ENCODE measurements at regions not wholly inside any gene's neighbourhood (a gene's known extent, or its start where the extent isn't known, plus 50 kb on each side); places are given as distances from the start of the nearest gene placed in this dataset.

DNA sequence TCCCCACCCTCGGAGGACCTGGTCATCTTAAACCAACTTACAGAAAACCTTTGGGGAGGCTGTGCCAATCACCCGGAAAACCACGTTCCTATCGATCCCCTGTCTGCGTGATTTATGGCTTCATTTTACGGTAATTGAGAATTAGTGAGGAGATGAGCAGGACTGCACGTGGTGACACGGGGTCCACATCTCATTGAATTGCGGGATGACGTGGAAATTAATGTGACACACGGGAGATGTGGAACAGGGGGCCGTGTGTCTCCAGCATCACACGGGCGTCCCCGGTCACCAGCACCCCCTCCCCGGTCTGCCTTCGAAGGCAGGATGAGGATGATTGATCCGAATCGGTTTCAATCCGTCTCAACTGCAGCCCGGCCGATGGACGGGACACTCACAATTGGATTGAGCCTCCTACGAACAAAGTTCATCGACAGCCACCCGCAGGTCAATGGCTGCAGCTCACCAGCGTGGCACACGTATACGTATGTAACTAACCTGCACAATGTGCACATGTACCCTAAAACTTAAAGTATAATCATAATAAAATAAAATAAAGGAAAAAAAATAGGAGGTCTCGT is 160.3 kb downstream of the SHOX start:
- H3K27me3 ChIP-seq = no peaks in the 10 kb centered on the region
- DNase-seq = peak in 1 of 3 donors; percentile 24
- 21% methylated on average over 28 of the region's 30 CpGs for WGBS (ENCODE audit: insufficient coverage, low coverage, low lambda C conversion rate, missing lambda C conversion rate)

GRCh38 chrX:790041-790506 is 159.5 kb downstream of the SHOX start:
- DNase-seq (peak in 1 of 3 donors; percentile 12), ATAC-seq (no peak)
- Histone ChIP-seq H3K27me3 (no peaks in the 10 kb centered on the region), H3K9me3 (no peaks in the 10 kb centered on the region), H3K4me1 (no peaks in the 10 kb centered on the region), H3K27ac (no peak overlapping the region), H3K4me3 (no peak overlapping the region), H3K36me3 (no peaks in the 10 kb centered on the region)
- WGBS (ENCODE audit: insufficient coverage, low coverage, low lambda C conversion rate, missing lambda C conversion rate) = 7% methylated on average over 9 of the region's 18 CpGs
- TF ChIP-seq POLR2A (IDR thresholded peaks at IDR 0.05) = no peak
- no peak for TF ChIP-seq CTCF (IDR thresholded peaks at IDR 0.05)
- intact Hi-C loops (cut with DNase I) = no loop called here

More for the DNA sequence above, 160.3 kb downstream of the SHOX start:
- Histone ChIP-seq H3K36me3 (no peaks in the 10 kb centered on the region), H3K4me1 (no peaks in the 10 kb centered on the region), H3K4me3 (no peak overlapping the region), H3K9me3 (no peaks in the 10 kb centered on the region), H3K27ac (no peak overlapping the region)
- intact Hi-C loops (cut with DNase I) = no loop called here
- TF ChIP-seq CTCF (IDR thresholded peaks at IDR 0.05) = no peak
- TF ChIP-seq POLR2A (IDR thresholded peaks at IDR 0.05) = no peak
- no peak for ATAC-seq

- no peak overlapping the region for H3K4me3 ChIP-seq
- intact Hi-C loops (cut with DNase I) = no loop called here
- ATAC-seq (no peak), DNase-seq (peak in 1 of 3 donors; percentile 30)
- no peak overlapping the region for H3K27ac ChIP-seq
- no peaks in the 10 kb centered on the region for H3K9me3 ChIP-seq
- TF ChIP-seq CTCF (IDR thresholded peaks at IDR 0.05) (no peak), POLR2A (IDR thresholded peaks at IDR 0.05) (no peak)
- H3K36me3 ChIP-seq = no peaks in the 10 kb centered on the region
- no peaks in the 10 kb centered on the region for H3K27me3 ChIP-seq
- WGBS (ENCODE audit: insufficient coverage, low coverage, low lambda C conversion rate, missing lambda C conversion rate) = 23% methylated on average over 4 of the region's 9 CpGs
- no peaks in the 10 kb centered on the region for H3K4me1 ChIP-seq
These were observed 158.5 kb downstream of the SHOX start for GRCh38 chrX:789096-789495.

DNA sequence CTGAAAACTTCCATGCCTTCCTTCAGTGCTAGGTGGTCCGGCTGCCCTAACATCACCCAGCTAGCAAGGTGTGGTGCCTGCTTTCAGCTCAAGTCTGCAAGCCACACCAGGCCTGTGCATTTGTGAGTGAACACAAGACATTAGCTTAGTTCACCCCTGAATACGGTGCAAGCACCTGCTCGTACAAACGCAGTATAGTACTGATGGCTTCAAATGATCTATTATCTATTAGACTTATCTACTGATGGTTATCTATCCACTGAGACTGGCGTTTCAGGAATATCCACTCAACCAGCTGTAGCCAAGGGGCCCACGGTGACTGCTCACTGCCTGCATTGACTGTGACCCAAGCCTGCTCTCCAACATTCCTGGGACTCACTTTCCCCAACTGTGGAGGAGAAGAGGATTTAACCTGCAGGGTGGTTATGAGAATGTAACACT is 155.9 kb downstream of the SHOX start:
- TF ChIP-seq CTCF (IDR thresholded peaks at IDR 0.05) (no peak), POLR2A (IDR thresholded peaks at IDR 0.05) (no peak)
- H3K27ac ChIP-seq = no peak overlapping the region
- no peaks in the 10 kb centered on the region for H3K9me3 ChIP-seq
- H3K27me3 ChIP-seq = no peaks in the 10 kb centered on the region
- DNase-seq = peak in 1 of 3 donors; percentile 16
- H3K4me1 ChIP-seq = no peaks in the 10 kb centered on the region
- no peak for ATAC-seq
- no peaks in the 10 kb centered on the region for H3K36me3 ChIP-seq
- no peak overlapping the region for H3K4me3 ChIP-seq
- intact Hi-C loops (cut with DNase I) = no loop called here
- 21% methylated on average over 2 of the region's 6 CpGs for WGBS (ENCODE audit: insufficient coverage, low coverage, low lambda C conversion rate, missing lambda C conversion rate)
